Stomach (tissue), 4 donors: ENCODE measurements at regions not wholly inside any gene's neighbourhood (a gene's known extent, or its start where the extent isn't known, plus 50 kb on each side); places are given as distances from the start of the nearest gene placed in this dataset.

Experiments used
- CTCF ChIP-seq, 7 experiments: fragments of 450-650 bp in 4 of 7; fragments of 200-600 bp in 3 of 7; sonication (generic) in 3 of 7; IDR thresholded peaks; one replicate each; pipeline ENCODE4 v1.5.1; 2016 to 2019; ENCODE audit warnings: antibody characterized with exemption in 7 of 7, control low read depth in 2 of 7, mild to moderate bottlenecking in 1 of 7
- POLR2A ChIP-seq, 4 donors: fragments of 450-650 bp; IDR thresholded peaks; one replicate each; pipeline ENCODE4 v1.6.1; 2016; ENCODE audit warnings: antibody characterized with exemption in 4 of 4, control low read depth in 2 of 4, mild to moderate bottlenecking in 1 of 4, moderate library complexity in 1 of 4

- TF ChIP-seq CTCF (IDR thresholded peaks at IDR 0.05) (no peak), POLR2A (IDR thresholded peaks at IDR 0.05) (no peak)
These were observed 64.6 kb upstream of the SLC6A6 start for GRCh38 chr3:14337828-14338227.
